Adipose tissue (tissue), 3 donors: ENCODE measurements at regions not wholly inside any gene's neighbourhood (a gene's known extent, or its start where the extent isn't known, plus 50 kb on each side); places are given as distances from the start of the nearest gene placed in this dataset.

Experiments
- H3K27ac ChIP-seq: one replicate; pipeline ENCODE4 v1.5.1; 2013; ENCODE audit warnings: low read depth, low read length
- WGBS, 3 donors: extraction: QIAGEN DNeasy Blood & Tissue Kit; methylation state at CpG; one replicate each; pipeline ENCODE4 v1.1.7; 2013; 5-methylcytosine and 5-hydroxymethylcytosine counted together
- donor health status: healthy with polysubstance abuse.
- donor health status: Bipolar disorder and iron deficiency.
- donor health status: healthy.

DNA sequence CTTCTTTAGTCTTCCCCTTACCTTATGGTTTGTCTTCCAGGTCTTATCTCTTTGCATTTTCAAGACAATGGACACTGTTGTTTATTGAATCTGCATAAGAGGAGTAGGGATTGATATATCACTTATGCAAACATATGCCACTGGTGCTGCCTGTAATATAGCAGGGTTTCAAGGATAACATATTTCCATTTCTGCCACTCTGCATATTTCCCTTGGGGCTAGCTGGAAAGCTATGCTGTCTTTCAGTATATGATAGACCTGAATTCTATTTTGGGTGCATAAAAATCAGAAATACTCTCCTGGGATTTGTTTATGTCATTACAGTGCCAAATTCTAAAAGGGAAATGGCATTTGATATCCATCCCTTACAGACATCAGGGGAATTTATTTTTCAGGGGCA is 400.2 kb downstream of the TLR4 start:
- H3K27ac ChIP-seq: no peak overlapping the region

GRCh38 chr9:118108971-118109370 is 404.8 kb downstream of the TLR4 start:
- WGBS, 3 donors: 89 to 97% (median 91%) methylated on average over 1 of the region's 1 CpG
- H3K27ac ChIP-seq: no peak overlapping the region

DNA sequence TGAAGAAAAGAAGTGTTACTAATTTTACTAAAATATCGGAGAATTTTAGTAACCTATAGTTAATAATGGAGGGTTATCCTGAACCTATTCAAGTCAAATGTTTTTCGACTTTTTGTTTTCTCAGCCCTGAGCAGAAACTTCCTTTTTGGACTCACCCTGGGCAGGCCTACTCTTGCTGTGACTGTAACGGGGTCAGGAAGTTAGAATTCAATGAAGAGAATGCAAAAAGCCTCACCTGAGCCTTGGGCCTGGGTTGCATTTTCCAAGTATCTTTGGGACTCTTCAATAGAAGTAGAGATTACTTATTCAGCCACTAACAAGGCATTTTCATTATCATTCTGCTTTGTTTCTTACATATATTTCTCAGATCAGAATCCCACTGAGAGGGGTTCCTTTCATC is 405.3 kb downstream of the TLR4 start:
- WGBS, 3 donors: 61 to 62% (median 61%) methylated on average over 3 of the region's 3 CpGs

DNA sequence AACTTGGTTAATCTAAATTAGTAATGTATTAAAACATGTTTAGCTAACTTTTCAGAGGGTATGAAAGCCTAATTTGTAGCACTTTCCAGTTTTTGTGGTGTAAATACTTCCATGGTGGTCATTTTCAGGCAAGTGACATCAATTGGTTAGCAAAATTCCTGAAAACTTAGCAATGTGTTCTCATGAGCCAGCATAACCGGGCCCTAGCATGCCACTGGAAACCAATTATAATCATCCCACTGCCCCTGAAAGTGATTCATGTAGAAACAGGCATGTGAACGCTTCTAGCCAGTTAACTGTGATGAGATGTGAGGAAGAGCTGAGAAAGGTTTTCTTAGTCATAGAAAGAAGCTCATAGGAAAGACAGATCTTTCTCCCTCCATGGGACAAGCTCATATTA is 417.2 kb downstream of the TLR4 start:
- H3K27ac ChIP-seq: no peak overlapping the region
- WGBS, 3 donors: 33 to 52% (median 44%) methylated on average over 2 of the region's 2 CpGs

More for the DNA sequence above, 405.3 kb downstream of the TLR4 start:
- no peak overlapping the region for H3K27ac ChIP-seq

DNA sequence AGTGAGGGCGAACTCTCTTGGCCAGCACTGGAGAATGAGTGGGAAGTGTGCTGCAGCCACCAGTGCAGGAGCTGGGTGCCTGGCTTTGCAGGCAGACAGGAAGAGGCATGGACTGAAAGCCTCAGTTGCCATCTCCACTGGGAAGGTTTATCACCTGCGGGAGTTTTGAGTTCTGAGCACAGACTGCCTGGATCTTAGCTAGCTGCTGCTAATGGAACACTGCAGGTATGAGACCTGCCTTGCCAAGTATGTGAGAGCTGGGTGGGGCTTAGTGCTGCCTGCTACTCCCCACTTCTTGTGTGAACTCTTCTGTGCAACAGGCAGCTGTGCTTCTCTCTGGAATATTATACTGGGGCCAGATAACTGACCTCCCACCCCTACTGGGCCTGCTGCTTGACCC is 424.1 kb downstream of the TLR4 start:
- no peak overlapping the region for H3K27ac ChIP-seq
- 78 to 87% (median 82%) methylated on average over 2 of the region's 2 CpGs for WGBS, 3 donors

DNA sequence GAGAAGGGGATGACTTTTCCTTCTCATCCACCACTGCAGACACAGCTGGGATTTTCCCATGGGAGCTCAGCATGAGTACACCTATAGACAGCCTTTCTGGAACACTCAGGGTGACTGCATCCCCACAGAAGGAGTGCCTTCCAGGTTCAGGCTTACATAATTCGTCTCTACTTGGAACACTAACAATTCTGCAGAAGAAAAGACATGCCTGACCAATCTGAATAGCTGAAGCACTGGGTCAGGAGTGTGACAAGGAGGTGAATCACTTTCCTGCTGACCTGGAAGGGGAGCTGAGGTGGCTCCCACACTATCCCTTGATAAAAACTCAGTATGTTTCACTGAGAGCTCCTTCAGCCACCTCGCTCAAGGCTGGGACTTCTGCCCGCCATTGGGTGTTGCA is 425.3 kb downstream of the TLR4 start:
- H3K27ac ChIP-seq: no peak overlapping the region
- 46 to 76% (median 74%) methylated on average over 3 of the region's 3 CpGs for WGBS, 3 donors

DNA sequence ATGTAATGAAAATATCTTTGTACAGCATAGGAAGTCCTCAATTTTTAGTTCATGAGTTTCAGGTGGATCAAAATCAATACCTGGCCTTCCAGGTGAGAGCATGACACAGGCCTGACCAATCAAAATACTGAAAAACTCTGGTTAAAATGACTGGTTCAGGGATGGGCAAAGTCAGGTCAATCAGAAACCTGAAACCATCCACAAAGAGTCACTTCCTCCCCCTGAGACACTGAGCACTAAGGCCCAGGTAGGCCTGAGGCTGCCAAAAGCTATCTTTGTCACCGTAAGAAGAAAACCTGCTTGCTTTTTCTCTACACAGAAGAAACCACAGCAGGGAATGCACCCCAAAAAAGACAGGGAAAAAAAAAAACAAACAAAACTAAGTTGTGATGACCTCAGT is 444.8 kb downstream of the TLR4 start:
- 72 to 91% (median 81%) methylated on average over 1 of the region's 1 CpG for WGBS, 3 donors
- no peak overlapping the region for H3K27ac ChIP-seq

DNA sequence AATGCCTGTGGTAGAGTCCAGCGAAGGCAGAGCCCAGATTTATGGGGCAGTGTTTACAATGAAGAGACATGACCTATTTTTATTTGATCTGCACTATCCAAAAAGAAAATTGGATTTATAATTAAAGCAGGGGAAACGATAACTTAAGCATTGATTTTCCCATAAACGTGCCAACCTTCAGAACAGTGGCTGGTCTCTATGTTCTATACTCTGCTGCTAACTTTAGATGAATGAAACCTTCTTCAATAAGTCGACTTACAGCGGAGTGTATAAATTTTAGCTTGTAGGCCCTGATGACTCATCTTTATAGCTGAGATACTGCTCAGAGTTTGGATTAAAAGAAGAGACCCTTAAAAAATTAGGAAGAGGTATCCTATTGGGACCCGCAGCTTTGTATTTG is 452.6 kb downstream of the TLR4 start:
- whole genome bisulfite sequencing, 3 donors: 70 to 80% (median 73%) methylated on average over 6 of the region's 6 CpGs
- H3K27ac ChIP-seq: no peak overlapping the region

- no peak overlapping the region for H3K27ac ChIP-seq
- 69 to 85% (median 80%) methylated on average over 3 of the region's 3 CpGs for WGBS, 3 donors
These were observed 458.5 kb downstream of the TLR4 start for GRCh38 chr9:118162716-118163115.

- WGBS, 3 donors: 83 to 85% (median 84%) methylated on average over 2 of the region's 2 CpGs
- no peak overlapping the region for H3K27ac ChIP-seq
These were observed 459.5 kb downstream of the TLR4 start for GRCh38 chr9:118163751-118164150.

DNA sequence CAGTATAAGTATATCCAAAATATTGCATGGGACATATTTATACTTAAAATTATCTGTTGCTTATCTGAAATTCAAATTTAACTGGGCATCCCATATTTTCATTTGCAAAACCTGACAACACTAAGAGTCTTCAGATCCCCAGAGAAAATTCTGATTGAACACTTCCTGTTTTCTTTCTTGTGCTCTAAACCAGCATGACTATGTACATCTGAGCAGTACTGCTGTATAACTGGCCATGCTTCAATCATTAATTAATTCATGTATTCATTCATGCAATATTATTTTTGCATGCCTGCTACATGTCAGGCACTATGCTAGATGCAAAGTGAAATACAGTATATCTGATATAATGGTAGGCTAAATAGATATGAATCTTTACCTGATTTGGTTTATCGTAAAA is 461.2 kb downstream of the TLR4 start:
- H3K27ac ChIP-seq: no peak overlapping the region
- WGBS, 3 donors: 49 to 93% (median 87%) methylated on average over 1 of the region's 1 CpG

GRCh38 chr9:118170032-118170955 is 466.1 kb downstream of the TLR4 start:
- H3K27ac ChIP-seq: no peak overlapping the region
- WGBS, 3 donors: 33 to 35% (median 35%) methylated on average over 6 of the region's 6 CpGs

DNA sequence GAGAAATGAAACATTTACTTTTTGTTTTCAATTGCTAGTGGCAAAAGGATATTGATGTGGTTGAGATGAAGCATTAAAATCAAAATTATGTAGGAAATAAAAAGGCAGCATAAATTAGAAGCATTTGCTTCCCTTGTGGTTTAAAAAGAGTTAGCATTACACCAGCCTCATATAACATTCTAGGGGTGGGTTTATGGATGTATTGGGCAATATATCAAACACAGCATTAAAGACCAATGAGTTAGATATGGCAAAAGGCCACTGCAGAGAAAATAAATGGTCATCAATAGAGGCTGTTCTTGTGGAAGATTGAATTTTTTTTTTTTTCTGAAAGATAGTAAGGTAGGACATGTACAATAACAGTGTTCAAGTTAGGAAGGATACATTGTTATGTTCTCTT is 473.0 kb downstream of the TLR4 start:
- H3K27ac ChIP-seq: no peak overlapping the region

DNA sequence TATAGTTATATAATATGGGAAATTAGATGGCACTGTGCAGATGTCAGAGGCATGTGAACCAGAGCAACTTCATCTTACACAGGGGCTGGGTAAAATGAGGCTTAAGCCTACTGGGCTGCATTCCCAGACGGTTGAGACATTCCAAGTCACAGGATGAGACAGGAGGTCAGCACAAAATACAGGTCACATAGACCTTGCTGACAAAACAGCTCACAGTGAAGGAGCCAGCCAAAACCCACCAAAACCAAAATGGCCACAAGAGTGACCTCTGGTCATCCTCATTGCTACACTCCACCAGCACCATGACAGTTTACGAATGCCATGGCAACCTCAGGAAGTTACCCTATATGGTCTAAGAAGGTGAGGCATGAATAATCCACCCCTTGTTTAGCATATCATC is 479.4 kb downstream of the TLR4 start:
- no peak overlapping the region for H3K27ac ChIP-seq
- 75 to 88% (median 80%) methylated on average over 2 of the region's 2 CpGs for WGBS, 3 donors

DNA sequence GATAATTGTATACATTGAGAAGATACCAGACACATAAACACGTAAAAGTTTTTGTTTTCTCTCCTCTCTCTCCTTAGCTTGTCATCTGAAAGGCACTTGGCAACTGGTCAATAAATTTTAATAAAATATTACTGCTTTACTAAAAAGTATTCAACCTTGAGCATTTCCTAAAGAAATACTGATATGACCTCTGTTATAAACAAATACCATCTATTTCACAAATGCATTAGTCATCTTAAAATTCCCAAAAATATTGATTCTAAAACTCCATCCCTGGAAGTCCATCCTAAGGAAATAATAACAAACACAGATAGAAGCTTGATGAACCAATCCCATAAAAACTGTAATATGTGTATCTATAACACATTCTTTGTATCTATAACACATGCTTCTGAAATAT is 483.2 kb downstream of the TLR4 start:
- no peak overlapping the region for H3K27ac ChIP-seq
- WGBS, 3 donors: 50 to 85% (median 79%) methylated on average over 1 of the region's 1 CpG

GRCh38 chr9:118189615-118190014 is 485.4 kb downstream of the TLR4 start:
- 71 to 89% (median 85%) methylated on average over 3 of the region's 3 CpGs for WGBS, 3 donors

GRCh38 chr9:118192807-118193206 is 488.6 kb downstream of the TLR4 start:
- WGBS, 3 donors: 57 to 92% (median 87%) methylated on average over 2 of the region's 2 CpGs
- no peak overlapping the region for H3K27ac ChIP-seq

More at GRCh38 chr9:118189615-118190014, 485.4 kb downstream of the TLR4 start:
- no peak overlapping the region for H3K27ac ChIP-seq

GRCh38 chr9:118209343-118209742 is 505.1 kb downstream of the TLR4 start:
- H3K27ac ChIP-seq: no peak overlapping the region

DNA sequence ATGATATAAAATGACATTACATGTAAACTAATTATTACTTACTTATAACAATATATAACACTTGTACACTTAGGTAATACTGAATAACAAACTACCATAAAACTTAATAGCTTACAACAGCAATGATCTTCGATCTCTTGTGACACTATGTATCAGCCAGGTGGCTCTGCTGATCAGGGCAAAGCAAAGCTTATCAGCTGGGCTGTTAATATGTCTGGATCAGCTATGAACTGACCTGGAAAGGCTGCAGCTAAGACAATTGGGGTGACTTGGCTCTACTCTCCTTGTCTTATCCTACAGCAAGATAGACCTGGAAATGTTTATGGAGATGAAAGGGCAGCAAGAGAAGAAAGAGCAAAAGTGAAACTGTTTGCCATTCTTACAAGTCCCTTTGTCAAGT is 511.3 kb downstream of the TLR4 start:
- H3K27ac ChIP-seq: no peak overlapping the region
- WGBS, 3 donors: 62 to 75% (median 75%) methylated on average over 1 of the region's 1 CpG

GRCh38 chr9:118222375-118222774 is 518.2 kb downstream of the TLR4 start:
- no peak overlapping the region for H3K27ac ChIP-seq
- WGBS, 3 donors: 42 to 60% (median 47%) methylated on average over 3 of the region's 3 CpGs
